Endothelial cell of umbilical vein (primary cell): ENCODE measurements at regions not wholly inside any gene's neighbourhood (a gene's known extent, or its start where the extent isn't known, plus 50 kb on each side); places are given as distances from the start of the nearest gene placed in this dataset.

ENCODE experiments used
- BruUV-seq: library from RNA; stranded (reverse); fragments of 400-500 nt; replicated peaks from 2 replicates; lab custom pipeline; 2021; lab: Mats Ljungman, UMichigan
- CTCF ChIA-PET: fragments of 300-600, 350-600 bp; sonication (Branson Sonifier 250); formaldehyde crosslinking; loops from one replicate; lab custom pipeline; 2021; ENCODE audit warnings: antibody characterized with exemption, inconsistent platforms; lab: Charles Lee
- POLR2A ChIA-PET: fragments of 300-600, 350-600 bp; sonication (Branson Sonifier 250); formaldehyde crosslinking; loops from one replicate; lab custom pipeline; 2021; ENCODE audit warnings: antibody characterized with exemption, inconsistent platforms; lab: Charles Lee
- DNase-seq: peaks from one replicate; pipeline ENCODE4 v3.0.0-alpha.2; 2011; ENCODE audit warnings: low read depth, low spot score
- FAIRE-seq: peaks from 2 replicates; lab custom pipeline; 2011; peaks lifted over from hg19 to GRCh38; lab: Jason Lieb, UNC
- H2AFZ ChIP-seq: 2 replicates; pipeline ENCODE4 v1.6.0; 2012; ENCODE audit warnings: low read depth, low read length, control low read depth, inconsistent platforms
- H3K27ac ChIP-seq: 2 replicates; pipeline ENCODE4 v1.5.1; 2011; ENCODE audit warnings: low read depth, mild to moderate bottlenecking, control low read depth, low read length, moderate library complexity; ENCODE audit not compliant: insufficient read depth
- H3K27me3 ChIP-seq, 2 experiments: 2 replicates each; pipeline versions ENCODE4 v1.6.0 to v1.6.1; 2011; ENCODE audit warnings: low read length in 2 of 2, mixed read lengths in 1 of 2; ENCODE audit not compliant: control insufficient read depth in 2 of 2, insufficient read depth in 2 of 2
- H3K36me3 ChIP-seq, 2 experiments: 2 replicates in 1 of 2; 3 replicates in 1 of 2; pipeline ENCODE4 v1.5.1; 2011; ENCODE audit warnings: low read length in 2 of 2, mild to moderate bottlenecking in 1 of 2, moderate library complexity in 1 of 2; ENCODE audit not compliant: control insufficient read depth in 2 of 2, insufficient read depth in 2 of 2; ENCODE audit errors: extremely low read depth in 1 of 2
- H3K4me1 ChIP-seq: 3 replicates; pipeline ENCODE4 v1.5.1; 2011; ENCODE audit warnings: mild to moderate bottlenecking, low read length; ENCODE audit not compliant: control insufficient read depth, insufficient read depth; ENCODE audit errors: extremely low read depth
- H3K4me2 ChIP-seq: 2 replicates; pipeline ENCODE4 v1.6.1; 2011; ENCODE audit warnings: low read length, control low read depth, mixed read lengths; ENCODE audit not compliant: insufficient read depth
- H3K4me3 ChIP-seq, 3 experiments: fragments of 200-600 bp in 1 of 3; sonication (generic), shearing (Covaris generic) in 1 of 3; replicated peaks in 1 of 3; 2 replicates each; pipeline ENCODE4 v1.5.1; 2011 to 2016; ENCODE audit warnings: control low read depth in 3 of 3, low read length in 3 of 3, mild to moderate bottlenecking in 2 of 3, inconsistent platforms in 1 of 3, low read depth in 1 of 3, moderate library complexity in 1 of 3; ENCODE audit not compliant: insufficient read depth in 1 of 3
- H3K79me2 ChIP-seq: 2 replicates; pipeline ENCODE4 v1.6.0; 2012; ENCODE audit warnings: low read length, inconsistent platforms; ENCODE audit not compliant: control insufficient read depth, insufficient read depth
- H3K9ac ChIP-seq: replicated peaks from 2 replicates; pipeline ENCODE3; 2011; ENCODE audit warnings: low read length, control low read depth; ENCODE audit not compliant: insufficient read depth; ENCODE audit errors: extremely low read depth
- H3K9me1 ChIP-seq: replicated peaks from 3 replicates; pipeline ENCODE4 v1.6.0; 2011; ENCODE audit warnings: mild to moderate bottlenecking, low read length; ENCODE audit not compliant: control insufficient read depth, insufficient read depth; ENCODE audit errors: extremely low read depth
- H3K9me3 ChIP-seq: replicated peaks from 2 replicates; pipeline ENCODE4 v1.5.1; 2012; ENCODE audit warnings: low read length, inconsistent platforms; ENCODE audit not compliant: control insufficient read depth, insufficient read depth
- H4K20me1 ChIP-seq: replicated peaks from 2 replicates; pipeline ENCODE3; 2011; ENCODE audit warnings: mild to moderate bottlenecking, low read length; ENCODE audit not compliant: control insufficient read depth, insufficient read depth; ENCODE audit errors: extremely low read depth
- CTCF ChIP-seq, 2 donors: IDR thresholded peaks; 1 replicate in 1 of 2; 2 replicates in 1 of 2; pipeline ENCODE4 v1.5.1; 2011; ENCODE audit warnings: low read length in 2 of 2, mild to moderate bottlenecking in 2 of 2, moderate library complexity in 2 of 2, control low read depth in 1 of 2, inconsistent platforms in 1 of 2, low read depth in 1 of 2; ENCODE audit not compliant: insufficient read depth in 1 of 2; ENCODE audit errors: extremely low read depth in 1 of 2
- EZH2 ChIP-seq: IDR thresholded peaks from 2 replicates; pipeline ENCODE4 v1.6.1; 2012; ENCODE audit warnings: borderline replicate concordance, low read depth, mild to moderate bottlenecking, moderate library complexity, low read length, inconsistent platforms; ENCODE audit not compliant: severe bottlenecking
- FOS ChIP-seq: IDR thresholded peaks from 2 replicates; pipeline ENCODE4 v1.6.1; 2011; ENCODE audit warnings: mild to moderate bottlenecking, low read length, moderate library complexity, borderline replicate concordance; ENCODE audit not compliant: insufficient read depth
- GATA2 ChIP-seq: IDR thresholded peaks from 2 replicates; pipeline ENCODE4 v1.7.0; 2011; ENCODE audit warnings: low read depth, mild to moderate bottlenecking, moderate library complexity, mixed read lengths, low read length; ENCODE audit not compliant: insufficient read length, insufficient read depth
- JUN ChIP-seq: IDR thresholded peaks from 2 replicates; pipeline ENCODE4 v1.6.1; 2011; ENCODE audit warnings: borderline replicate concordance, low read depth; ENCODE audit not compliant: insufficient read length, insufficient read depth
- MYC ChIP-seq: IDR thresholded peaks from one replicate; pipeline ENCODE4 v1.6.1; 2011; ENCODE audit warnings: mild to moderate bottlenecking, low read depth, low read length
- POLR2A ChIP-seq: IDR thresholded peaks from 2 replicates; pipeline ENCODE4 v1.6.1; 2012; ENCODE audit warnings: low read depth, mild to moderate bottlenecking, control low read depth, low read length
- POLR2AphosphoS5 ChIP-seq: IDR thresholded peaks from 2 replicates; pipeline ENCODE4 v1.6.1; 2012; ENCODE audit warnings: low read depth, mild to moderate bottlenecking, control low read depth, low read length, moderate library complexity; ENCODE audit not compliant: insufficient read depth
- dilution Hi-C: fragments of 300-500 bp; cut with MboI; formaldehyde crosslinking; loops from one replicate; pipeline ENCODE4 v1.15.0; 2019; ENCODE audit warnings: low sequenced_read_pairs; ENCODE audit not compliant: extremely low pct_ligation_motif_present
- intact Hi-C: fragments of 100-400 bp; cut with micrococcal nuclease; formaldehyde crosslinking; loops from one replicate; pipeline ENCODE4 v1.10.0; 2022
- TF ChIP-seq, protein P1 (sequence below): IDR thresholded peaks from 2 replicates; pipeline ENCODE4 v1.6.1; 2011; ENCODE audit not compliant: insufficient read depth, insufficient read length

DNA sequence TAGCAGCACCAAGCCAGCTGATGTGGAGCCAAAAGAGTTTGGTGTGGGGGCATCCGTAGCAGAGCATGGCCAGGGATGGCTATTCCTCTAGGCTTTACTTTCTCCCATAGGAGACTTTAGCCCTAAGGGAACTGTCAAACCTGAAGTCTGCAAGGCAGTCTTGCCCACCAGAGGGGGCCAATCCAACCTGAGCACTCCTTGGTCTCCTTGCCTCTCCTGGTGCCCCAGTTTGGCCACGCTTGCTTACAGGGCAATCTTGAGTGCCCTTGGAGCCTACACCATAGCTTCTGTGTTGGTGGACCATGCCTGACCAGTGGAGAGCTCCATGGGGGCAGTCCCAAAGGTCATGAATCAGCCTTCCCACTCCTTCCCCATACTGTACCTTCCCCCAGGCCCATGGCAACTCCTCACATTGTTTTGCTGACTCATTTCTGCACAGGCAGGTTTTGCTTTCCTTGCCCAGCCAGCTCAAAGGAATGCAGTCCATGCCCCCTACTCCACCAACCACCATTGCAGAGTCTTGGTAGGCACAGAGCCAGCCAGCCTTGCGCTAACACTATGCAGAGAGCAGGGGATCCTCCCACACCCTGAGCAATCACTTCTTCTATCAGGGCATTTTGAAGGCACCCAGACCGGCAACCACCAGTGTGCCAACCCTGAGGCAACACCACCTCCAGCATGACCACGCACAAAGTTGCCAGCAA is 1421.2 kb upstream of the RAG2 start:
- dilution Hi-C loops: no loop called here
- no peak overlapping the region for H3K27ac ChIP-seq
- no peak overlapping the region for H3K9ac ChIP-seq
- ChIA-PET CTCF (interaction anchor here (1.6 kb wide), 1 partner anchor 50 kb away, joined by 3 read pairs; no protein-coding TSS in a partner anchor), POLR2A (no interaction called here)
- intact Hi-C loops: no loop called here
- TF ChIP-seq FOS: no peak
- TF ChIP-seq POLR2A: no peak
- TF ChIP-seq, protein P1, sequence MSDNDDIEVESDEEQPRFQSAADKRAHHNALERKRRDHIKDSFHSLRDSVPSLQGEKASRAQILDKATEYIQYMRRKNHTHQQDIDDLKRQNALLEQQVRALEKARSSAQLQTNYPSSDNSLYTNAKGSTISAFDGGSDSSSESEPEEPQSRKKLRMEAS: no peak
- TF ChIP-seq CTCF (IDR thresholded peaks at IDR 0.05; ENCODE audit: extremely low read depth in 1 of 2, insufficient read depth in 1 of 2, low read depth in 1 of 2, low read length in 2 of 2): no peak
- TF ChIP-seq GATA2: no peak
- TF ChIP-seq JUN: no peak
- no peak for TF ChIP-seq MYC
- TF ChIP-seq EZH2: no peak
- no peak for TF ChIP-seq POLR2AphosphoS5
- H3K9me3 ChIP-seq: no peaks in the 10 kb centered on the region
- FAIRE-seq (no peak), DNase-seq (no peak)
- H3K4me3 ChIP-seq: no peak overlapping the region
- H4K20me1 ChIP-seq: no peaks in the 10 kb centered on the region
- H3K4me1 ChIP-seq: no peaks in the 10 kb centered on the region
- H3K79me2 ChIP-seq: no peaks in the 10 kb centered on the region
- BruUV-seq: no TSS peak
- H3K36me3 ChIP-seq: no peaks in the 10 kb centered on the region
- H3K27me3 ChIP-seq: no peaks in the 10 kb centered on the region
- no peak overlapping the region for H2AFZ ChIP-seq
- no peaks in the 10 kb centered on the region for H3K9me1 ChIP-seq
- H3K4me2 ChIP-seq: no peak overlapping the region
